HepG2 (cell line): ENCODE measurements at regions not wholly inside any gene's neighbourhood (a gene's known extent, or its start where the extent isn't known, plus 50 kb on each side); places are given as distances from the start of the nearest gene placed in this dataset.

Source experiments
- ATAC-seq: fragments of 200-7000 bp; cut with Tn5 transposase; 3 replicates; pipeline ENCODE4 v1.9.1; 2020; ENCODE audit warnings: mild to moderate bottlenecking, moderate library complexity
- BruUV-seq: library from RNA; stranded (reverse); fragments of 400-500 nt; replicated peaks from 2 replicates; lab custom pipeline; 2021; lab: Mats Ljungman, UMichigan
- CTCF ChIA-PET: fragments of 300-600 bp; formaldehyde crosslinking; extraction: SDS; loops from one replicate; lab custom pipeline; 2021; ENCODE audit warnings: low total read pairs, inconsistent platforms, low intra/inter-chr PET ratio; lab: Yijun Ruan, JAX
- POLR2A ChIA-PET: fragments of 350-600 bp; sonication (Branson Sonifier 250); formaldehyde crosslinking; loops from one replicate; lab custom pipeline; 2020; ENCODE audit warnings: antibody characterized with exemption, inconsistent platforms; lab: Yijun Ruan, JAX
- DNase-seq: peaks from one replicate; pipeline ENCODE4 v3.0.0-alpha.2; 2015; ENCODE audit warnings: low spot score
- FAIRE-seq: peaks from 3 replicates; lab custom pipeline; 2011; peaks lifted over from hg19 to GRCh38; lab: Jason Lieb, UNC
- H2AFZ ChIP-seq: one replicate; pipeline ENCODE4 v1.6.1; 2011; ENCODE audit warnings: low read length, inconsistent platforms
- H3K27ac ChIP-seq: fragments of 300-600 bp; 3 replicates; pipeline ENCODE4 v1.8.0; 2011; ENCODE audit warnings: mixed run types, mild to moderate bottlenecking, mixed read lengths, low read length, inconsistent platforms; ENCODE audit not compliant: insufficient read depth; ENCODE audit errors: extremely low read length
- H3K27me3 ChIP-seq, 2 experiments: fragments of 200-600 bp in 1 of 2; 2 replicates in 1 of 2; 3 replicates in 1 of 2; pipeline versions ENCODE4 v1.6.0 to v1.8.0; 2011; ENCODE audit warnings: low read length in 2 of 2, mild to moderate bottlenecking in 2 of 2, moderate library complexity in 2 of 2, inconsistent platforms in 1 of 2; ENCODE audit not compliant: insufficient read depth in 2 of 2, control insufficient read depth in 1 of 2
- H3K36me3 ChIP-seq, 2 experiments: fragments of 200-600 bp in 1 of 2; replicated peaks in 1 of 2; 2 replicates in 1 of 2; 3 replicates in 1 of 2; pipeline versions ENCODE4 v1.5.1 to v1.8.0; 2011; ENCODE audit warnings: low read length in 2 of 2, inconsistent platforms in 1 of 2; ENCODE audit not compliant: insufficient read depth in 2 of 2, control insufficient read depth in 1 of 2
- H3K4me1 ChIP-seq: 2 replicates; pipeline ENCODE4 v1.5.1; 2012; ENCODE audit warnings: low read length, inconsistent platforms; ENCODE audit not compliant: insufficient read depth
- H3K4me2 ChIP-seq: 2 replicates; pipeline ENCODE4 v1.6.0; 2011; ENCODE audit warnings: low read depth, low read length, inconsistent platforms
- H3K4me3 ChIP-seq, 3 experiments: fragments of 200-600 bp in 1 of 3; sonication (generic), shearing (Covaris generic) in 1 of 3; replicated peaks in 1 of 3; 2 replicates each; pipeline ENCODE4 v1.5.1; 2011 to 2016; ENCODE audit warnings: low read length in 3 of 3, inconsistent platforms in 2 of 3, low read depth in 2 of 3, mild to moderate bottlenecking in 2 of 3, control low read depth in 1 of 3, mixed read lengths in 1 of 3; ENCODE audit not compliant: insufficient read depth in 1 of 3
- H3K79me2 ChIP-seq: one replicate; pipeline ENCODE4 v1.6.1; 2011; ENCODE audit warnings: low read length, inconsistent platforms; ENCODE audit not compliant: insufficient read depth
- H3K9ac ChIP-seq: 2 replicates; pipeline ENCODE4 v1.6.0; 2011; ENCODE audit warnings: mild to moderate bottlenecking, low read depth, low read length, inconsistent platforms; ENCODE audit not compliant: insufficient read depth
- H3K9me3 ChIP-seq: 2 replicates; pipeline ENCODE4 v1.5.1; 2012; ENCODE audit warnings: mild to moderate bottlenecking, low read length
- H4K20me1 ChIP-seq: 2 replicates; pipeline ENCODE4 v1.6.0; 2011; ENCODE audit warnings: inconsistent platforms, mild to moderate bottlenecking, low read length, moderate library complexity; ENCODE audit not compliant: insufficient read depth
- PHB2 ChIP-seq: fragments of 450-650 bp; IDR thresholded peaks from 2 replicates; pipeline ENCODE4 v1.6.1; 2018; ENCODE audit not compliant: partially characterized antibody
- SMARCE1 ChIP-seq: fragments of 450-650 bp; IDR thresholded peaks from 2 replicates; pipeline ENCODE4 v1.6.1; 2017; ENCODE audit warnings: borderline replicate concordance
- SNAPC2 ChIP-seq: sonication (generic); formaldehyde crosslinking; IDR thresholded peaks from 2 replicates; pipeline ENCODE4 v1.8.1; 2022; ENCODE audit warnings: mild to moderate bottlenecking, missing genetic modification reagents
- ZNF17 ChIP-seq: sonication (generic); formaldehyde crosslinking; IDR thresholded peaks from 2 replicates; pipeline ENCODE4 v1.5.0; 2020; ENCODE audit warnings: mild to moderate bottlenecking, missing genetic modification reagents
- ZNF431 ChIP-seq: sonication (generic); formaldehyde crosslinking; IDR thresholded peaks from 2 replicates; pipeline ENCODE4 v1.9.0; 2022; ENCODE audit warnings: missing genetic modification reagents, low read depth, mild to moderate bottlenecking, borderline replicate concordance
- WGBS: methylation state at CpG from one replicate; pipeline ENCODE4 v1.1.6; 2017; ENCODE audit warnings: low lambda C conversion rate; 5-methylcytosine and 5-hydroxymethylcytosine counted together
- in situ Hi-C: cut with HindIII; loops from 2 replicates; pipeline ENCODE4 v1.10.0; 2017; ENCODE audit warnings: low pct_unique_long_range_greater_than_20kb; ENCODE audit not compliant: extremely low pct_ligation_motif_present
- intact Hi-C: fragments of 100-400 bp; cut with micrococcal nuclease; formaldehyde crosslinking; loops from one replicate; pipeline ENCODE4 v1.10.0; 2022; ENCODE audit not compliant: unreplicated experiment
- TF ChIP-seq, protein P1 (sequence below): sonication (generic); formaldehyde crosslinking; IDR thresholded peaks from 2 replicates; pipeline ENCODE4 v1.4.0; 2020; ENCODE audit warnings: missing genetic modification reagents, borderline replicate concordance
- TF ChIP-seq, protein P2 (sequence below): sonication (generic); formaldehyde crosslinking; IDR thresholded peaks from 2 replicates; pipeline ENCODE4 v1.9.0; 2022; ENCODE audit warnings: missing genetic modification reagents, mild to moderate bottlenecking, borderline replicate concordance

DNA sequence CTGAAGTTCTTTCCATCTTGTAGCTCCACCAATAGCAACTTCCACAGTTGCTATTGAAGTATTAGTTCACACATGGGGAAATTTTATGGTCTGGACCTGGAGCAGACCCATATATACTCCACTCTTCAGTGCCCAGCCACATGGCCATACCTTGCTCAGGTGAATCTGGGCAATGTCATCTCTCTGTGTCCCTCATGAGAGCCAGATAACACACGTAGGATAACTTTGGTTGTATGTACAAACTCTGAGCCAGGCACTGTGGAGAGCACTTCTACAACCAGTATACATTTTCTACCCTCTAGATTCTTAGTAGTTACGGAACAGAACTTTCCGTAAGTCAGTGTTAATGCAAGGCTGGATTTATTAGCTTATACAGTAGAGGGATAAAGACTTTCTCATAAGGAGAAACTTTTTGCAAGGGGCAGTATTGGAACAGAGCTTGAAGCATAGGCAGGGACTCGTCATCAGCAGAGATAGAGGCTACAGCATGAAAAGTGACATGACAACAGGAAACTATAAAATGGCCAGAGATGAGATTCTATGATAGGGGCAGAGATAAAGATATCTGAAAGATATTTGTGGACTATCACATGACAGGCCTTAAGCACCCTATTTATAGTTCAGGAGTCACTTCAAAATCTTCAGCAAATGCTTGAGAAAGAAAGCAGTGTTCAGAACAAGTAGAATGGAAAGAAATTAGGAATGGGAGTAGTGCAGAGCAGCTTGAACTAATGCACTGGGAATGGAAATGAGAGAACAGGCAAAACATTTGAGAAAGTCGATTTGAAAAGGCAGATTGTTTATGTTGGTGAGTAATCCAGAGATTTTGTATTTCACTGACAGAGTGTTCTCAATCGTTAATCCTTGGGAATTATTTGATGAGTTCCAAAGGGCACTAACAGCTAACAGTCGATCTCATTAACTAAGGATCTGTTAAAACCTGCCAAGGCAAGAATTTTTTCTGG, 481.8 kb downstream of the USP25 start:
- Histone ChIP-seq H3K27me3 (no peaks in the 10 kb centered on the region), H2AFZ (no peak overlapping the region), H3K9ac (no peak overlapping the region), H3K36me3 (no peaks in the 10 kb centered on the region), H3K4me3 (no peak overlapping the region), H4K20me1 (no peaks in the 10 kb centered on the region), H3K4me2 (no peak overlapping the region), H3K4me1 (no peaks in the 10 kb centered on the region), H3K27ac (no peak overlapping the region), H3K79me2 (no peaks in the 10 kb centered on the region), H3K9me3 (no peaks in the 10 kb centered on the region)
- DNase-seq (no peak), FAIRE-seq (no peak), ATAC-seq (no peak)
- CTCF ChIA-PET, result no interaction called here
- in situ Hi-C loops (no loop called here), intact Hi-C loops (no loop called here)
- POLR2A ChIA-PET, result no interaction called here
- TF ChIP-seq ZNF431, result no peak
- no peak for TF ChIP-seq SMARCE1
- TF ChIP-seq PHB2, result no peak
- TF ChIP-seq, protein P1, sequence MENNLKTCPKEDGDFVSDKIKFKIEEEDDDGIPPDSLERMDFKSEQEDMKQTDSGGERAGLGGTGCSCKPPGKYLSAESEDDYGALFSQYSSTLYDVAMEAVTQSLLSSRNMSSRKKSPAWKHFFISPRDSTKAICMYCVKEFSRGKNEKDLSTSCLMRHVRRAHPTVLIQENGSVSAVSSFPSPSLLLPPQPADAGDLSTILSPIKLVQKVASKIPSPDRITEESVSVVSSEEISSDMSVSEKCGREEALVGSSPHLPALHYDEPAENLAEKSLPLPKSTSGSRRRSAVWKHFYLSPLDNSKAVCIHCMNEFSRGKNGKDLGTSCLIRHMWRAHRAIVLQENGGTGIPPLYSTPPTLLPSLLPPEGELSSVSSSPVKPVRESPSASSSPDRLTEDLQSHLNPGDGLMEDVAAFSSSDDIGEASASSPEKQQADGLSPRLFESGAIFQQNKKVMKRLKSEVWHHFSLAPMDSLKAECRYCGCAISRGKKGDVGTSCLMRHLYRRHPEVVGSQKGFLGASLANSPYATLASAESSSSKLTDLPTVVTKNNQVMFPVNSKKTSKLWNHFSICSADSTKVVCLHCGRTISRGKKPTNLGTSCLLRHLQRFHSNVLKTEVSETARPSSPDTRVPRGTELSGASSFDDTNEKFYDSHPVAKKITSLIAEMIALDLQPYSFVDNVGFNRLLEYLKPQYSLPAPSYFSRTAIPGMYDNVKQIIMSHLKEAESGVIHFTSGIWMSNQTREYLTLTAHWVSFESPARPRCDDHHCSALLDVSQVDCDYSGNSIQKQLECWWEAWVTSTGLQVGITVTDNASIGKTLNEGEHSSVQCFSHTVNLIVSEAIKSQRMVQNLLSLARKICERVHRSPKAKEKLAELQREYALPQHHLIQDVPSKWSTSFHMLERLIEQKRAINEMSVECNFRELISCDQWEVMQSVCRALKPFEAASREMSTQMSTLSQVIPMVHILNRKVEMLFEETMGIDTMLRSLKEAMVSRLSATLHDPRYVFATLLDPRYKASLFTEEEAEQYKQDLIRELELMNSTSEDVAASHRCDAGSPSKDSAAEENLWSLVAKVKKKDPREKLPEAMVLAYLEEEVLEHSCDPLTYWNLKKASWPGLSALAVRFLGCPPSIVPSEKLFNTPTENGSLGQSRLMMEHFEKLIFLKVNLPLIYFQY (CRISPR knock-in tag), result no peak
- TF ChIP-seq ZNF17, result no peak
- no peak for TF ChIP-seq SNAPC2 (CRISPR knock-in tag)
- TF ChIP-seq, protein P2, sequence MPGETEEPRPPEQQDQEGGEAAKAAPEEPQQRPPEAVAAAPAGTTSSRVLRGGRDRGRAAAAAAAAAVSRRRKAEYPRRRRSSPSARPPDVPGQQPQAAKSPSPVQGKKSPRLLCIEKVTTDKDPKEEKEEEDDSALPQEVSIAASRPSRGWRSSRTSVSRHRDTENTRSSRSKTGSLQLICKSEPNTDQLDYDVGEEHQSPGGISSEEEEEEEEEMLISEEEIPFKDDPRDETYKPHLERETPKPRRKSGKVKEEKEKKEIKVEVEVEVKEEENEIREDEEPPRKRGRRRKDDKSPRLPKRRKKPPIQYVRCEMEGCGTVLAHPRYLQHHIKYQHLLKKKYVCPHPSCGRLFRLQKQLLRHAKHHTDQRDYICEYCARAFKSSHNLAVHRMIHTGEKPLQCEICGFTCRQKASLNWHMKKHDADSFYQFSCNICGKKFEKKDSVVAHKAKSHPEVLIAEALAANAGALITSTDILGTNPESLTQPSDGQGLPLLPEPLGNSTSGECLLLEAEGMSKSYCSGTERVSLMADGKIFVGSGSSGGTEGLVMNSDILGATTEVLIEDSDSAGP (CRISPR knock-in tag), result no peak
- WGBS, result 21% methylated on average over 7 of the region's 7 CpGs
- BruUV-seq, result no TSS peak
